DND-41 (cell line): ENCODE measurements at regions not wholly inside any gene's neighbourhood (a gene's known extent, or its start where the extent isn't known, plus 50 kb on each side); places are given as distances from the start of the nearest gene placed in this dataset.

Experiments used
- CTCF ChIP-seq: IDR thresholded peaks from 2 replicates; pipeline ENCODE4 v1.5.1; 2012; ENCODE audit warnings: borderline replicate concordance, low read length, moderate library complexity, mild to moderate bottlenecking; ENCODE audit not compliant: poor library complexity, severe bottlenecking; ENCODE audit errors: extremely low read depth
- EZH2 ChIP-seq: IDR thresholded peaks from 3 replicates; pipeline ENCODE4 v1.6.1; 2012; ENCODE audit warnings: borderline replicate concordance, low read depth, mild to moderate bottlenecking, moderate library complexity, low read length, inconsistent platforms; ENCODE audit not compliant: severe bottlenecking

- TF ChIP-seq CTCF: no peak
- TF ChIP-seq EZH2: no peak
Measured at GRCh38 chr1:232407120-232407519, 222.8 kb downstream of the SIPA1L2 start.
